ENCODE measurements at regions not wholly inside any gene's neighbourhood (a gene's known extent, or its start where the extent isn't known, plus 50 kb on each side); places are given as distances from the start of the nearest gene placed in this dataset.
"Not testable (repeated sequence)": the region's sequence is repeated elsewhere in the genome, so short reads cannot be mapped to it uniquely, and the experiment has no call there.

GRCh38 chr3:163773136-163773535, 1305.2 kb downstream of the SI start:
- DNase-seq, result no peak

DNA sequence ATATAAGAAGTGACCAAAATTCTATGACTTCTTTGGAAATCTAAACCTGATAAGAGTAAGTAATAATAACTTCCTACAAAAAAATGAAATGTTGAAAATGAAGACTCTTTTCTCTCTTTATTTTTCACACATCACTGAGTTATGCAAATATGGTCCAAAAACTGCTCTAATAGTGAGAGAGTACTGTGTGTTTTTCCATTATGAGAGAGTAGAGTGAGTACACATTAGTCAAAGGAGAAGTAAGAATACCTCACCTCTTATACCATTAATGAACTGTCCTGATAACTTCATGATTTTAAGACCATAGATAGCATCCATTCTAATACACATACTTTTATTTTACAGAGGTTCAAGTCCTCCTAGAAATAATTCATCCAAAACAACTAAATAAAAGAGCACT, 1310.2 kb downstream of the SI start:
- no peak for DNase-seq

DNA sequence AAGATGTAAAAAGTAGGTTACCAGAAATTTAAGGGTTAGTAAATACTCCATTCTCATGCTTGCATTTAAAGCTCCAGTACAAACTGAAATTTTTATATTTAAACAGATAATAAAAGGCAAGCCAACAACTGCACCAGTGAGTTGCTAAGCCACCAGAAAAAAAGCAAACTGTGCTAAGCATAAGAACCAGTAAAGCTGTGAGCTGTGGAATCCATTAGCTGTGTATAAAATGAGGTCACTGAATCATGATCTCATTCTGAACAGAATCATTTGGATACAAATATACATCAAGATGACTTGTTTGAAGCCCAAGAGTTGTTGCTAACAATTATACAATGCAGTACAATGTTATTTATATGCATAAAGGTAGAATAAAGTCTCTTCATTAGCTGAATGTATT, 1312.2 kb downstream of the SI start:
- no peak for DNase-seq

DNA sequence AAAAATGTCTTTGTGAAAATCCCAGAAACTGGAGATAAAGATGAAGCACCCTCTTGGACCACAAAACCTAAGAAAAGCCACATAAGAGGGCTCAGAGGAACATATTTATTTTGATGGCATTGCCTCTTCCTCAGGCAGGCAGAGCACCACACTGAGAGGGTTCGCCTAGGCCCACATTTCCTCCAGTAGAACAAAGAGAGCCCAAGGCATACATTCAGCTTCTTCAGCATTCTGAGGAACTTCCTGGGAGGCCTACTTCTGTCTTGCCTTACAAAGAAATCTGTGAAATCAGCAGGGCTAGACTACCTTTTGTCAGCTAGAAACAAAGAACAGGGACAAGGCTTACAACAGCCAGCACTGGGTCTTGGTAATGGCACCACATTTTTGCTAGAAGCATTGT, 1325.3 kb downstream of the SI start:
- DNase-seq, result no peak

GRCh38 chr3:163745204-163745603, 1333.1 kb downstream of the SI start:
- DNase-seq, result no peak

GRCh38 chr3:163735394-163735793, 1342.9 kb downstream of the SI start:
- DNase-seq, result no peak

- DNase-seq, result no peak
These were observed 1347.6 kb downstream of the SI start for GRCh38 chr3:163730684-163731083.

- DNase-seq, result no peak
These were observed 1352.2 kb downstream of the SI start for GRCh38 chr3:163726125-163726524.

DNA sequence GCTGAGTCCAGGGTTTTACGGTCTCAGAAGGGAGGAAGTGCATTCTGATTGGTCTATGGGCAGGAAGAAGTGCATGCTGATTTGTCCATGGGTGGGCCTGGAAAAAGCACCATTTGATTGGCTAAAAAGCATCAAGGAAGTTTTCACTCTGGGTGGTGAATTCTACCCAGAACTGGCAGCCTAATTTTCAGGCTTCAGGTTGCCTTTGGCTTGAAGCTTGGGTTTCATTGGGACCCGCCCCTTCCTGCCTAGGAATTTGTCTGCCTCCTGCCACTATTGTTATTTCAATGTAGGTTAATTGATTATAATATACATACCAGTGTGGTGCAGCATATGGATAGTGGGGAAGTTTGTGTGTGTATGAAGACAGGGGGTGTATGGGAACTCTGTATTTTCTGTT, 1355.9 kb downstream of the SI start:
- no peak for DNase-seq

GRCh38 chr3:163721596-163721995, 1356.7 kb downstream of the SI start:
- no peak for DNase-seq

DNA sequence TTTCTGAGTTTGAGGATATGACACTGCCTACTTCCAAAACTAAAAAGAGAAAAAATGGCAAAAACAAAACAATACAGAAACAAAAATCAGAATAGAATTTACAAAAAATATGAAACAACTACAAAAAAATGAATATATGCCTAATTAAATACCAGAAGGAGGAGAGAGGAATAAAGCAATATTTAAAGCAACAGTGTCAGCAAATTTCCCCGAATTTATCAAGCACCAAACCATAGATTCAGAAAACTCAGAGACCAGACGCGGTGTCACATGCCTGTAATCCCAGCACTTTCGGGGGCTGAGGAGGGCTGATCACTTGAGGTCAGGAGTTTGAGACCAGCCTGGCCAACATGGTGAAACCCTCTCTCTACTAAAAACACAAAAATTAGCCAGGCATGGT, 1360.9 kb downstream of the SI start:
- no peak for DNase-seq

DNA sequence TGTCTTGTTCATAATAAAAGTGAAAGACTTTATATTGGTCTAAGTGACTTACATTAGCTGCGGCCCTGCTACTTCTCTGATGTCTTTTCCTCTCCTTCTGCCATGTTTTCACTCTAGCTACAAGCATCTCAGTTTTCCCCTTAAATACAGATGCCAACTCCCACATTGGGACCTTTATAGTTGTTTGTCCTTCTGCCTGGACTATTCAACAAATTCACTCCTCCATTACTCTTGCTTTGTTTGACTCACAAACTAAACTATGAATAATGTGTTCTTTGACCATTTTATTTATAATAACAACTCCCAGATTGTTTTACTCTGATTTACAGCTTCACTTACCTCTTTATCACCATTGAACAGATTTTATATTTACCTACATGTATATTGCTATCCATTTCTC, 1369.9 kb downstream of the SI start:
- no peak for DNase-seq

- no peak for DNase-seq
These were observed 1370.6 kb downstream of the SI start for GRCh38 chr3:163707659-163708058.

DNA sequence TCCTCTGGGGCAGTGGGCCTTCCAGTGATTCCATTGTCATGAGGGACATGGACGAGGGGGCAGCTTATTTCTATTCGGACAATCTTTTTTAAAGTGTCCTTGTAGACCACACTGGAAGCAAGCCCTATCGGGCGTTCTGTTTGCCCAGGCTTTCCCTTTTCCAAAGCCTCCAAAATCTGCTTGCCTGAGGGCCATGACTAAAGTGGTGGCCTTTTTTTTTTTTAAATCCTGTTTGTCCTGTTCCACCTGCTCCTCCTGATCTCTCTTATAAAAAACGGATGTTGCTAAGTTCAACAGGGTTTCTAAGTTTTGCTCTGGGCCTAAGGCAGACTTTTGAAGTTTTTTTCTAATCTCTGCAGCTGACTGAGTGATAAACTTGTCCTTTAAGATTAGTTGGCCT, 1380.1 kb downstream of the SI start:
- DNase-seq, result not testable (repeated sequence)

GRCh38 chr3:163692494-163692893, 1385.8 kb downstream of the SI start:
- no peak for DNase-seq

GRCh38 chr3:163684651-163685050, 1393.6 kb downstream of the SI start:
- no peak for DNase-seq

DNA sequence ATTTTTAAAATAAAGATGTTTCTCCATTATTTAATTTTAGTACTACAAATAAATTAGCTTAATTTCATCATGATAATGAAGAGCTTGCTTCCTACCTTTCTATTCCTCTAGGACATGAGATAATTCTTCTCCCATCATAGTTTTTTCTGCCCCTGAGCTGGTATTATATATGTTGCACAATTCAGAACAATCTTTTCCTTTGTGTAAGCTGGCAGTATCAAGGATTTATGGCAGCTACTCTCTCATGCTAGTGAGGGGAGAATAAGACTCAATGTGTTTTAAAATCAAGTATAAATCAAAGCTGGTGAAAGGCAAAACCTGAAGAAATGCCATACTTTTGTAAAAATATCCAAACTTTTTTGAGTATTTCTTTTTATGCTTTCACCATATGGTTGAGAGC, 1405.3 kb downstream of the SI start:
- no peak for DNase-seq

DNA sequence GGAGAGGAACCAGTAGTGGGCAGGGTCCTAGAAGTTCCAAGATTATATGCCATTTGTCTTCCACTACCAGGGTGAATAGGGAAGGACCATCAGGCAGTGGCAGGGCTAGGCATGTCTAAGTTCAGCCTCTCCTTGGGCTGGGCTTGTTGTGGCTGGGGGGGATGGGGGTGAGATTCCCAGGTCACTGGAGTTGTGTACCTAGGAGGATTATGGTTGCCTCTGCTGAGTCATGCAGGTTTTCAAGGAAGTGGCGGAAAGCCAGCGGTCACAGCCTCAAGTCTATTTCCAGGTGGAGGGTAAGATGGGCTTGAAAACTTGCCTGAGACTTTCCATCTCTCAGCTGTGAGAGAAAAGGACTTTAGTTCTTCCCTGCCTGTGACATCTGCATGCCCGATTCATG, 1407.1 kb downstream of the SI start:
- DNase-seq, result no peak

- DNase-seq, result no peak
These were observed 1413.8 kb downstream of the SI start for GRCh38 chr3:163664466-163664865.

DNA sequence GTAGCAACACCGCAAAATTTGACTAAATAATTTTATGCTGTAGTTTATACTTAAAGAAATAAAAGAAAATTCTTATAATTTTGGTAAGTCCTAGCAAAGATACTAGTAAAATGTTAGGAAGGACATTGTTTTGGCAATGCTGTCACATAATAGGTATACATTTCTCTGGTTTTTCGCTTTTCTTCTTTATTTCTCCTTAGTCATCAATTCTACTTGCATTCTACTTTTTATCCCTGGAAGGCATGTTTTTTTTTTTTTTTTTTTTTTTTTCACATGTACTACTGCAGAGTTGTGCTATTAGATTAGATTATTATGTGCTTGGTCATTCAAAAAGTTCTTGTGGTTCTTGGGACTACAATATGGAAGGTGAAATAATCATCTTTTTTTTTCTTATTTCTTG, 1421.2 kb downstream of the SI start:
- DNase-seq, result no peak

DNA sequence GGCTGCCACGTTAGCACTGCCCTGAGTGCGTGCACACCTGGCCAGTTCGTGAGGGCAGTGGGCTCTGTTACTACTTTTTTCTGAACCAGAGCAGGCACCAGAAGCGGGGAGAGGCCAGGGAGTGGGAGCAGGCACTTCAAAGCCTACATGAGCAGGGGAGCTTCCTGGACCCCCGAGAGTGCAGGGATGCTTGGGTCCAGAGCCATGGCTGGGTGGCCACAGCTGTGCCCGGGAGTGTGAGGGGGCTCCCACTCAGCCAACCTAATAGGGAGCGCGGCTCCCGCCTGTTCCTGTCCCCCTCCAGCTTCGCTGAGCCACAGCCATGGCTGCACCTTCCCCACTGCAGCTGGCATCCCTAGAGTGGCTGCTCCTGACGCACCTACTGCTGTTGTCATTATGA, 1423.3 kb downstream of the SI start:
- DNase-seq, result no peak

DNA sequence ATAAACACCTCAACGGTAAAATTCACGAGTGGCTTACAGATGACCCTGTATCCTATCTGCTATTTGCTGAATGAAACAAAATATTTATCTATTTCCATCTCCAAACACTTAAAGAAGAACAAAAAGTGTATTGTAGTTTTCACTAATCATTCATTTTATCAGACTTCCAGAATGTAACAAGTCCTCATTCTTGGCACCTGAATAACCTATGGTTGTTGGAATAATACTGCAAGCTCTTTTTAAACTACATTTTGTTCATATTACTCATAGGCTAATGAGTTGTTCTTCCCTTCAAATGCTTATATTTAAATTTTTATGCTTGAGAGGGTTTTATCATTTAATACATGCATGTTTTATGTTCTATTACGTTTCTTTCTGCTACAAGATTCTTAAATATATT, 1434.1 kb downstream of the SI start:
- DNase-seq, result no peak

DNA sequence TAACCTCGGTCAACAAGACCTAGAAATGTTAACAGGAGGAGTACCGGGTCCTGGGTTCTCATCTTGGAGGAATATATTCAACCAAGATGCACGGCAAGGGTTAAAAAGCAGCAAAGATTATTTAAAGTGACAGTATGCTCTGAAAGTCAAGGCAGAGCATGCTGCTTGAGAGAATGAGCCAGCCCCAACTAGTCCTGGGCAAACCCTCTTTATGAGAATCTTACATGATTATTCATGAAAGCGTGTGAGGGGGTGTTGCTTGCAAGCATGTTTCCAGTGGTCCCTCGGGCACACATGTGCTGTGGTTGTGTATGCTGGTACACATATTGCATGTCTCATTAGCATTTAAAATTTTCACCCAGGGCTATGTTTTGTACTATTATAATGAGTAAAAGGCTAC, 1445.6 kb downstream of the SI start:
- no peak for DNase-seq

- DNase-seq, result no peak
These were observed 1451.5 kb downstream of the SI start for GRCh38 chr3:163626753-163627152.

- no peak for DNase-seq
These were observed 1455.9 kb downstream of the SI start for GRCh38 chr3:163622384-163622783.

GRCh38 chr3:163614886-163615285, 1463.4 kb downstream of the SI start:
- DNase-seq, result no peak

Measured in activated CD4-positive, CD25-positive, alpha-beta regulatory T cell (primary cell).